Stimulated activated CD4-positive, alpha-beta T cell treated with anti-CD3 and anti-CD28 coated beads, Interleukin-12 subunit alpha, Interleukin-12 subunit beta, amount 100 ng/mL, for 4 hours (primary cell): ENCODE measurements at regions not wholly inside any gene's neighbourhood (a gene's known extent, or its start where the extent isn't known, plus 50 kb on each side); places are given as distances from the start of the nearest gene placed in this dataset.

Experiments
- DNase-seq: peaks from one replicate; pipeline ENCODE4 v3.0.0-alpha.2; 2020

- no peak for DNase-seq
Observed at GRCh38 chr3:176697284-176697889, 499.9 kb downstream of the TBL1XR1 start.

- no peak for DNase-seq
Observed at GRCh38 chr3:176696816-176697215, 500.5 kb downstream of the TBL1XR1 start.

DNA sequence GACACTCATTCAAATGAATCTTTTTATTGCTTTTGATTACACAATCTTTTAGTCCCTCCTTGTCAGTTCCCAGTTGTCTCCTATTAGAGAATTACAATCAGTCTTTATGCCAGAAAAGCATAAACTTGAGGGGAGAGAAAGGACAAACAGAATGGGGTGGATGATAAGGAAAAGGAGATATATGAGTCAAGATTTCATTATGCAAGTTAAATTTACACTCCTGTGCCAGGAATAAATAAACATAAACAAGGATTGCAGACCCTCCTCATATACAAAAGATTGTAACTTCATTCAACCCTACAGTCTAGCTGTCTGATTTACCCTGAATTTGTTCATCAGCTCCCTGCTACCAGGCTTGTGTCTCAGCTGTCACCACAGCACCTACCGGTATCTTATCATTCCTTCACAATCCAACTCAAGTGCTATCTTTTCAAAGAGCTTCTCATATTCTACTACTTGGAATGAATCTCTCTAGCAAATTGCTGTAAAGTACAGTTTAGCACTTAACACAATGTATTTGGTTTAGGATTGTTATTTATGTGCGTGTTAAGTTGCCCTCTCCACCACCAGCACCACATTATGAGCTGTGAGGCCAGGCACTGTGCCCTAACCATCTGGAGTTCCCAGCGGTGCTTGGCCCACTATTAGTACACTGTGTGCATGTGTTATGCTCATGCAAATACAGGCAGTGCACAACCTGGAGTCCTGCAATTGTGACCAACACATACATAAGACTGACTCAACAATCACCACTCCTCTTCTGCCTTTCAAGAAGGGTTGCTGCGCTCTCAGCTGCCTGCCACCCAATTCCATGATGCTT is 504.1 kb downstream of the TBL1XR1 start:
- DNase-seq, result no peak

- DNase-seq, result no peak
Observed at GRCh38 chr3:176692199-176692965, 504.9 kb downstream of the TBL1XR1 start.

- no peak for DNase-seq
Observed at GRCh38 chr3:176690083-176690869, 507.0 kb downstream of the TBL1XR1 start.

DNA sequence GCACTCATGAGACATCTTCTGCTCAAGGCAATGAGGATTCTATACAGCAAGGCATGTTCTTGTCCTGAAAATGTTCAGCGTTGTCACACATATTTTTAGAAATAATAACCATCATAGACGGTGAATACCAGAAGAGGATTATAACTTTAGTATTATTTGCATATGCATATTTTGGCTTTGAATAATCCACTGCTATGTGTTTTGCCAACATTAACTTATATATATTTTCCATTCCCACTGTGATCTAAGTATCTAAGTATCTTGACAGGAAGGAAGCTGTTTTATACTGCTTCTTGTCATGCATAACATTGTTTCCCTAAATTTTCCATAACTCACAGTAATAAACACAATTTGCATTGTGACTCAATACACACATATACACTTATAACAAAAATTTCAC is 509.5 kb downstream of the TBL1XR1 start:
- no peak for DNase-seq

DNA sequence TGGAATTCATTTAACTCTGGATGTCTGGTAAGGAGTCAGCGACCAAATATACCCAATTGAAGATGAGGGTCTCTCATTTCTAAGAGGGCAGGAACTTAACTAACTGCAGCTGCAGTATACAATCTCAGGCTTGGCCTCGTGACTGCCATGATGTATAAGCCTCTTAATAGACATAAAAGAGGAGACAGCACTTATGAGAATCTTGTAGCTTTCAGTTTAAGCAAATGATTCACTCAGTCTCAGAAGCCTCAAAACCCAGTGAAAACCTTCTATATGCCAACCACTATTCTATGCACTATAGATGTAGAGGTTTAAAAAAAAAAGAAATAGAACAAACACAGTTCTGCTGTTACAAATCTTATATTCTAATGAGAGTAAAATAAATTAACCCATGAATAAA is 513.9 kb downstream of the TBL1XR1 start:
- DNase-seq, result no peak

DNA sequence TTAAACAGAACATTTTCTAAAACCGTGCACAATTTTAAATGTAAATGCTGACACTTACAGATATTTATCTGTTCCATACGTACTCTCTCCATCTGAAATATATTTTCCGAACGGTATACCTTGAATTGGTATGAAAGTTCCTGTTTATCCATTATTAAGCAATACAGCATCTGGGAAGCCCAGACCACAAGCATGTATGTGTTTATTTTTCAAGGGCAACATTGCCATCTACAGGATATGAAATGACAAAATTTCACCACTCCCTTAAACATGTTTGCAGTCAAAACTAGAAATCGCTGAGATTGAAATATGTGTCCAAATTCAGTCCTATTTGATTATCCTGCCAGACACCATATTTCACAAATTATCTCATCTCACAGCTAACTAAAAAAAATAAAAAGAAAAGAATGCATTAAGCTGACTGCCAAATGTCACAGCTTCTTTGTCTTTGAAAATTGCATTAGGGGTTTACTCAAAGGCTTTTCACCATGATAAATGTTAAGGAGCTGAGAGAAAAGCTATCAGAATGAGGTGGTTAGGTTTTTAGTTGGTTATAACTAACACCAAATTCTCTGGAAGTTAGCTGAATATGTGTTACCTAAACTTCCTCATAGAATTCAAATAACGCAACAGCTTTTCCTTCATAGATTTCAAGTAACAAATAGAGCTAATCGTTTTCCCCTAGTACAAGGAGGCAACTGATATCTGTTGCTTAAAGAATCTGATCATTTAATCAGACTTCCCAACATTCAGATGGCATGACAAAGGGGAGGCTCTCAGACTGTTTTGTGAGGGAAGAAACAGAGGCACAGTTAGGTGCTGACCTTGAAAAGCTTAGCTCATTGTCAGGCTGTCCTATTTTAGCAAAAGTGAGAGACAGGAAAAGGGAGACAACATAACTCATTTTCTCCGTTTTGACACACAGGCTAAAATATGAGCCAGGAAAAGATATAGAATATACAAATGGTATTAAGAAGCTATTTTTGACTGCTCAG is 533.1 kb downstream of the TBL1XR1 start:
- no peak for DNase-seq

- DNase-seq, result no peak
Observed at GRCh38 chr3:176663387-176663786, 533.9 kb downstream of the TBL1XR1 start.

- no peak for DNase-seq
Observed at GRCh38 chr3:176661432-176661964, 535.8 kb downstream of the TBL1XR1 start.

DNA sequence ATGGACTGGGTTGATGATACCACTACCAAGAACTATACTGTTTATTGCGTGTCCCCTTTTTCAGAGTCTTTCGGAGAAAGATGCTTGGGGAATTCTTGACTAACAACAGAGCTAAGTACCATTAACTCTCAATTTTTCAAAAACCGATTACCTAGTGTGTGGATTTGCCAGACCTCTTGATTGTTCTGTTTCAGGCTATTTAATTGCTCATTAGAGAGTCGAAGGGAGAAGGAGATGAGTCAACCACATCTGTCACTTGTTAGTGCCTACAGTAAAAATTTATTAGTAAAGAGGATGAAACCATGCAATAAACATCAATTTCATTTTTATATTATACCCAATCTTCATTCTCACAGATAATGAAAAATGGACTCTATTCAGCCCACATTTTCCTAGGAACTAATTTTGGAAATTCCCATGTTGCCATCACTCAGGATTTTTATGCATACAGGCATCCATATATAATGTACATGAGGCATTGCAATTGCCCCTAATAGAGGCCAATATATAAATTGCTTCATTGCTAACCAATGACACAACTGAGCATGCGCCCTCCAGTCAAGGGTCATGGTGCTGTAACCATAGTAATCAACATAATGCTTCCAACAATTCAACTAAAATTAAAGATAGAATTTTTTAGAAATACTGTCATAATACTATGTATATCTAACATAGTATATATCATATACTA is 541.7 kb downstream of the TBL1XR1 start:
- DNase-seq, result no peak

- no peak for DNase-seq
Observed at GRCh38 chr3:176651622-176652021, 545.7 kb downstream of the TBL1XR1 start.

DNA sequence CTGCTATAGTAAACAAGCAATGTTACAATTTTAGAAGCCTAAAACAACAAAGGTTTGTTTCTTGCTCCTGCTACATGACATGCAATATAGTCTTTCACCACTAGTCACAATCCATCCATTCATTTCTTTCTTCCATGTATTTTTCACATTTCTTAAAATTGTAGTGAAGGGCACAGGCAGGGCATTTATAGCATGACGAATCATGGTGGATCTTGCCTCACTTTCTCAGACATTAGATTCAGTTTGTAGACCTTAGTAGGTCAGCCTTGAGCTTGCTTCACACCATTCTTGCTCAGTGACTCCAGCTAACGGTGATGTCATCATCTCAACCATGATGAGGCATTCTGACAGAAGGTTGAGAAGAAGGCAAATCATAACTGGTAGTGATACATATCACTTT is 546.8 kb downstream of the TBL1XR1 start:
- no peak for DNase-seq

DNA sequence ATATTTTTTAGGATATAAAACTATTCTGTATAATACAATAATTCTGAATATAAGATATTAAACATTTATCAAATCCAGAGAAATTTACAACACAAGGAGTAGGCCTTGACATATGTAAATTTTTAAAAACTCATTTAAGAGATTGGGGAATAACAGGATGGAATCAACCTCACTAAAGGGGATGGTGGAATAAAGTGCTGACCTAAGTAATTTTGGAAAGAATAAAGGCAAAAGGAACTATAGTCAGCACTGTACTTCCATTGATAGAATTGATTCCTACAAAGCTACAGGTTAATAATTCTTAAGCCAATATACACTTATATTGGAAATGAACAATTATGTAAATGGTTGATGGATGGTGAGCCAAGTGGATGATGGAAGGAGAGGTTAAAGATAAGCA is 549.3 kb downstream of the TBL1XR1 start:
- DNase-seq, result no peak

GRCh38 chr3:176633511-176633910 is 563.8 kb downstream of the TBL1XR1 start:
- no peak for DNase-seq

DNA sequence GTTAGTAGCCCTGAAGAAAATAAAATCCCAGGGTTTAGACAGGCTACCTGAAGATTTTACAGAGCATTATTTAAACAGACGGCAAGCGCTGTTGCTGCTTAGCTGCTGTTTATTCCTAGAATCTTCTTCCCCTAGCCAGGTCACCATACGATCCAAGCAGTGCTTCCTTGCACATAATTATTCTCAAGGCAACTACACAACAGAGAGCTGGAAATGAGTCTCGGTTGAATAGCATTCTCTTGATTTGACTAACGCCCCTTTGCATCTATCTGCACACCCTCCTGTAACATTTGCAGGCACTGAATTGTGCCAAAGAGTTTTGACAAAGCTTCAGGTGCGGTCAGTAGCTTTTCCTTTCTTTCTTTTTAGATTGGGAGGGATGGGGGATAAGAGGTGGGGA is 564.4 kb downstream of the TBL1XR1 start:
- DNase-seq, result no peak

DNA sequence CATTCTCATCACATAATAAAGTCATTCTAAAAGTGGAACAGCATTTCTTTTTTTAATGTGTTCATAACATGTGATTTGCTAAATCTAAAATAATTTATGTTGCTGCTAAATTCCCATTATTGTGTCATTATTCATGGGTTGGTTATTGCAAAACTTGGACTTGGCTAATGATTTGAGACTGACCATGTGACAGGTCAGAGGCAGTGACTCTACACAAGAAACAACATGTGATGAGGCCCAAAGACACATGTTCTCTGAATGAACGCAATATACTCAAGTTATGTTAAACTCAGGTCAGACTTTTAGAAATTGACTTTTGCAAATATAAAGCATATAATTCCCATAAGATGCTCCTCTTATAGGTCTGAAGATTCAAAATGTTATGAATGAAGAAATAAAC is 566.1 kb downstream of the TBL1XR1 start:
- no peak for DNase-seq

DNA sequence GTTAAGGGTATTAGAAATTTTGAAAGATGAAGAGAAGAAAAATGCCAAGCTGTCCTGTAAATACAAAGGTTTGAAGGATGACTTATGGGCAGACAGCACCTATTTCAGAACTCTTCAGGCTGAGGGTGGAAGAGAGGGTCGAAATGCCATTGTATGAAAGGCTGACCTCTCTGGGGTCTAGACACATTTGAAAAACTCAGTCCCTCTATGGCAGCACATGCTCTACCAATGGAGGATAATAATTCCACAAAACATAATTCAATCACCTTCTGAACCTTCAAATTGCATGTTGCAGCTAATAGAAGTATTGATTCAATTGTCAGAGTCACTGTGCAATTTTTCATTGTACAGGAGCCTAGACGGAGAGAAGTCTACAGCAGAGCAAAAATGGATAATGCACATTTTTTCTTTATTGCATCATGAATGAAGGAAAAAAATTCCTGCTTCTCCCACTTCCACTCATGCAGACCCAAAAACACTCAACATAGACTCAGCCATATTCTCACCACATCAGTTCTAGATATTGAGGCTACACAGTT is 569.1 kb downstream of the TBL1XR1 start:
- no peak for DNase-seq

DNA sequence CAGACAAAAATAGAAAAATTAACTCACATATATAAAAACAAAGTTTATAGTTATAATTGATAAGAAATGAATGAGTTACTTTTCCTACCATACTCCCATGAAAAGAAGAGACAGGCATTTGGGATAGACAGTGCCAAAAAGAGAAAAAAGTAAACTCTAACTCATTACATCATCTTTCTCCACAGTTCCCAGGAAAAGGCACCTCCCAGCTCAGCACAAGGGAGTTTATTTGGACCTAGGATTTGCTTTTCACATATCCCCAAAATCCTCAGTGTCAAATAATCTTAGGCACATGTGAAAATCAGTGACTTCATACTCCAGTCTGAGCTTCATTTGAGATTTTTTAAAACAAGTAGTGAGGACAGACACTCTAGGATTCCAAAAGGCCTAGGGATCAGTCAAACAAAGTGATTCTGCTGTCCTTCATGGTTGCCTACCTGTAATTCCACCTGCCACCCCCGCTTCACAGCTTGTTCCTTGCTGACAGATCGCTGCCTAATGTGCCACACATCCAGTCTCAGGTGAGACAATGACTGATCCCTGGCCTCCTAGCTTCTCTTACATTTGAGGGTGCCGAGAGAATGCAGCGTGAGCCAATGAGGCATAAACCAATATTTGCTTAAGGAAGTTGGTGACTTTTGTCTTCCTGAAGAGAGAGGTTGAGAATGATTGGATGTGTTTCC is 573.7 kb downstream of the TBL1XR1 start:
- no peak for DNase-seq

- DNase-seq, result no peak
Observed at GRCh38 chr3:176619833-176620232, 577.4 kb downstream of the TBL1XR1 start.
